GM23338 (cell line): ENCODE measurements at regions not wholly inside any gene's neighbourhood (a gene's known extent, or its start where the extent isn't known, plus 50 kb on each side); places are given as distances from the start of the nearest gene placed in this dataset.

ENCODE experiments used
- ATAC-seq: fragments of 200-7000 bp; cut with Tn5 transposase; 3 replicates; pipeline ENCODE4 v1.9.1; 2020
- DNase-seq: peaks from one replicate; pipeline ENCODE4 v3.0.0-alpha.2; 2015; ENCODE audit warnings: low spot score
- H2AFZ ChIP-seq: fragments of 200-600 bp; sonication (generic); 2 replicates; pipeline ENCODE4 v1.8.0; 2016; ENCODE audit warnings: antibody characterized with exemption, mild to moderate bottlenecking, moderate library complexity
- H3F3A ChIP-seq: fragments of 200-600 bp; sonication (generic); replicated peaks from 2 replicates; pipeline ENCODE4 v1.8.0; 2017; ENCODE audit warnings: antibody characterized with exemption, mixed run types, low read depth
- H3K27ac ChIP-seq: fragments of 200-600 bp; sonication (generic); 2 replicates; pipeline ENCODE4 v1.6.1; 2016; ENCODE audit warnings: low read depth
- H3K27me3 ChIP-seq: fragments of 200-600 bp; sonication (generic); 2 replicates; pipeline ENCODE4 v1.8.0; 2016; ENCODE audit warnings: mild to moderate bottlenecking, mixed run types, moderate library complexity; ENCODE audit not compliant: insufficient read depth
- H3K36me3 ChIP-seq: fragments of 200-600 bp; sonication (generic); 2 replicates; pipeline ENCODE4 v1.8.0; 2016; ENCODE audit warnings: mild to moderate bottlenecking; ENCODE audit not compliant: insufficient read depth
- H3K4me1 ChIP-seq: fragments of 200-600 bp; sonication (generic); 2 replicates; pipeline ENCODE4 v1.8.0; 2016; ENCODE audit warnings: mild to moderate bottlenecking, moderate library complexity; ENCODE audit not compliant: insufficient read depth
- H3K4me2 ChIP-seq: fragments of 200-600 bp; sonication (generic); 2 replicates; pipeline ENCODE4 v1.7.1; 2017; ENCODE audit warnings: mixed run types
- H3K4me3 ChIP-seq: fragments of 200-600 bp; sonication (generic); 2 replicates; pipeline ENCODE4 v1.6.1; 2016; ENCODE audit warnings: mixed run types
- H3K79me2 ChIP-seq: fragments of 200-600 bp; sonication (generic); replicated peaks from 2 replicates; pipeline ENCODE4 v1.8.0; 2017; ENCODE audit warnings: mild to moderate bottlenecking; ENCODE audit not compliant: insufficient read depth
- H3K9me2 ChIP-seq: fragments of 200-600 bp; sonication (generic); 2 replicates; pipeline ENCODE4 v1.8.0; 2017; ENCODE audit not compliant: insufficient read depth
- H4K20me1 ChIP-seq: fragments of 200-600 bp; sonication (generic); replicated peaks from 2 replicates; pipeline ENCODE4 v1.8.0; 2017; ENCODE audit warnings: mild to moderate bottlenecking; ENCODE audit not compliant: insufficient read depth
- H3K27ac Mint-ChIP-seq: 2 replicates; pipeline ENCODE4 v1.8.0; 2020; ENCODE audit warnings: inconsistent platforms, mild to moderate bottlenecking, moderate library complexity, mixed read lengths
- H3K27me3 Mint-ChIP-seq: 3 replicates; pipeline ENCODE4 v1.8.0; 2022; ENCODE audit warnings: low read depth, mild to moderate bottlenecking, moderate library complexity, mixed read lengths, inconsistent platforms; ENCODE audit not compliant: insufficient read depth, poor library complexity
- H3K36me3 Mint-ChIP-seq: 3 replicates; pipeline ENCODE4 v1.8.0; 2021; ENCODE audit warnings: low read depth, mild to moderate bottlenecking, inconsistent platforms, moderate library complexity, mixed read lengths
- H3K4me1 Mint-ChIP-seq: 3 replicates; pipeline ENCODE4 v1.8.0; 2020; ENCODE audit warnings: mild to moderate bottlenecking, inconsistent platforms, mixed read lengths
- H3K4me3 Mint-ChIP-seq: 3 replicates; pipeline ENCODE4 v1.8.0; 2021; ENCODE audit warnings: moderate library complexity, mild to moderate bottlenecking, inconsistent platforms, mixed read lengths
- H3K9me3 Mint-ChIP-seq: 3 replicates; pipeline ENCODE4 v1.8.0; 2020; ENCODE audit warnings: moderate library complexity, mild to moderate bottlenecking, inconsistent platforms, mixed read lengths
- CREB1 ChIP-seq: fragments of 250-450 bp; sonication (Bioruptor Pico); IDR thresholded peaks from 2 replicates; pipeline ENCODE4 v1.5.0; 2020; ENCODE audit warnings: low read depth, mild to moderate bottlenecking, moderate library complexity
- CTCF ChIP-seq, 2 experiments: fragments of 200-600 bp in 1 of 2; sonication (generic) in 1 of 2; conservative IDR thresholded peaks; 2 replicates each; pipeline versions ENCODE4 v1.5.1 to v1.6.1; 2016 to 2017; ENCODE audit warnings: antibody characterized with exemption in 2 of 2, low read depth in 2 of 2, mild to moderate bottlenecking in 2 of 2, moderate library complexity in 1 of 2
- ETS1 ChIP-seq: IDR thresholded peaks from 2 replicates; pipeline ENCODE4 v1.6.1; 2016; ENCODE audit warnings: antibody characterized with exemption
- EZH2 ChIP-seq: fragments of 200-600 bp; sonication (generic); IDR thresholded peaks from one replicate; pipeline ENCODE4 v1.8.0; 2017; ENCODE audit warnings: antibody characterized with exemption, mild to moderate bottlenecking, low read depth; ENCODE audit not compliant: unreplicated experiment
- EZH2phosphoT487 ChIP-seq: fragments of 200-600 bp; sonication (generic); IDR thresholded peaks from one replicate; pipeline ENCODE4 v1.8.1; 2018; ENCODE audit warnings: antibody characterized with exemption; ENCODE audit not compliant: unreplicated experiment
- JUNB ChIP-seq: IDR thresholded peaks from one replicate; pipeline ENCODE4 v1.6.1; 2016; ENCODE audit warnings: antibody characterized with exemption; ENCODE audit not compliant: unreplicated experiment
- NANOG ChIP-seq: IDR thresholded peaks from 2 replicates; pipeline ENCODE4 v1.6.1; 2016; ENCODE audit warnings: antibody characterized with exemption, borderline replicate concordance
- POLR2AphosphoS5 ChIP-seq: IDR thresholded peaks from 2 replicates; pipeline ENCODE4 v1.6.1; 2016; ENCODE audit warnings: antibody characterized with exemption, low read depth
- REST ChIP-seq: IDR thresholded peaks from one replicate; pipeline ENCODE4 v1.6.1; 2018; ENCODE audit warnings: antibody characterized with exemption; ENCODE audit not compliant: unreplicated experiment
- STAT1 ChIP-seq: IDR thresholded peaks from one replicate; pipeline ENCODE4 v1.6.1; 2016; ENCODE audit warnings: antibody characterized with exemption; ENCODE audit not compliant: unreplicated experiment
- ZNF114 ChIP-seq: fragments of 250-450 bp; sonication (Bioruptor Pico); IDR thresholded peaks from 2 replicates; pipeline ENCODE4 v1.5.0; 2020; ENCODE audit warnings: mild to moderate bottlenecking, moderate library complexity
- ZNF331 ChIP-seq: fragments of 250-450 bp; sonication (Bioruptor Pico); IDR thresholded peaks from 2 replicates; pipeline ENCODE4 v1.5.0; 2020; ENCODE audit warnings: low read depth, mild to moderate bottlenecking, moderate library complexity
- ZNF462 ChIP-seq: fragments of 250-450 bp; sonication (Bioruptor Pico); IDR thresholded peaks from 2 replicates; pipeline ENCODE4 v1.5.0; 2020; ENCODE audit warnings: mild to moderate bottlenecking, moderate library complexity

GRCh38 chr2:41827354-41827971, 220.4 kb upstream of the PKDCC start:
- TF ChIP-seq ZNF331 (CRISPR knock-in tag) (no peak), EZH2phosphoT487 (no peak), CREB1 (CRISPR knock-in tag) (no peak), EZH2 (no peak), ZNF462 (CRISPR knock-in tag) (no peak), REST (no peak), POLR2AphosphoS5 (no peak), ETS1 (no peak), NANOG (no peak), CTCF (conservative IDR thresholded peaks at IDR 0.05; ENCODE audit: low read depth in 2 of 2) (no peak), STAT1 (no peak), JUNB (no peak), ZNF114 (no peak)
- ATAC-seq (no peak), DNase-seq (peak; percentile 11)
- H3K27me3 ChIP-seq: no peaks in the 10 kb centered on the region
- no peak overlapping the region for H2AFZ ChIP-seq
- H3K79me2 ChIP-seq: no peaks in the 10 kb centered on the region
- Mint-ChIP-seq H3K27me3 (peaks cover 1% of the 10 kb centered on the region), H3K4me3 (no peak overlapping the region), H3K9me3 (no peaks in the 10 kb centered on the region), H3K27ac (no peak overlapping the region), H3K36me3 (no peaks in the 10 kb centered on the region), H3K4me1 (no peaks in the 10 kb centered on the region)
- no peak overlapping the region for H3K4me2 ChIP-seq
- H3F3A ChIP-seq: no peaks in the 10 kb centered on the region
- H3K36me3 ChIP-seq: no peaks in the 10 kb centered on the region
- H3K9me2 ChIP-seq: no peaks in the 10 kb centered on the region
- H3K27ac ChIP-seq: no peak overlapping the region
- no peaks in the 10 kb centered on the region for H4K20me1 ChIP-seq
- no peaks in the 10 kb centered on the region for H3K4me1 ChIP-seq
- no peak overlapping the region for H3K4me3 ChIP-seq
